DOHH2 (cell line): ENCODE measurements at regions not wholly inside any gene's neighbourhood (a gene's known extent, or its start where the extent isn't known, plus 50 kb on each side); places are given as distances from the start of the nearest gene placed in this dataset.

Experiments
- H3F3A ChIP-seq: fragments of 200-600 bp; sonication (generic), shearing (Covaris generic); 2 replicates; pipeline ENCODE4 v1.6.0; 2016; ENCODE audit warnings: antibody characterized with exemption, mild to moderate bottlenecking; ENCODE audit not compliant: control insufficient read depth, insufficient read depth
- H3K27ac ChIP-seq: fragments of 200-600 bp; sonication (generic); 2 replicates; pipeline ENCODE4 v1.5.1; 2014; ENCODE audit warnings: low read depth, mild to moderate bottlenecking, low read length, moderate library complexity
- H3K27me3 ChIP-seq: fragments of 200-600 bp; sonication (generic); 2 replicates; pipeline ENCODE4 v1.6.1; 2014; ENCODE audit warnings: mild to moderate bottlenecking, low read length, mixed read lengths; ENCODE audit not compliant: control insufficient read depth
- H3K36me3 ChIP-seq: fragments of 200-600 bp; sonication (generic); 2 replicates; pipeline ENCODE4 v1.6.1; 2014; ENCODE audit warnings: mild to moderate bottlenecking, low read length, moderate library complexity, mixed read lengths; ENCODE audit not compliant: control insufficient read depth
- H3K4me1 ChIP-seq: fragments of 200-600 bp; sonication (generic); 2 replicates; pipeline ENCODE4 v1.6.1; 2014; ENCODE audit warnings: mild to moderate bottlenecking, low read length, mixed read lengths; ENCODE audit not compliant: control insufficient read depth
- H3K4me2 ChIP-seq: fragments of 200-600 bp; sonication (generic); 2 replicates; pipeline ENCODE4 v1.6.0; 2014; ENCODE audit warnings: mild to moderate bottlenecking, low read length, moderate library complexity
- H3K4me3 ChIP-seq: fragments of 200-600 bp; sonication (generic); 2 replicates; pipeline ENCODE4 v1.5.1; 2014; ENCODE audit warnings: mild to moderate bottlenecking, low read length, mixed read lengths
- H3K79me2 ChIP-seq: fragments of 200-600 bp; sonication (generic); 2 replicates; pipeline ENCODE4 v1.6.1; 2014; ENCODE audit warnings: mild to moderate bottlenecking, low read length, mixed read lengths; ENCODE audit not compliant: control insufficient read depth
- H3K9me2 ChIP-seq: fragments of 200-600 bp; sonication (generic); replicated peaks from 2 replicates; pipeline ENCODE4 v1.6.1; 2014; ENCODE audit warnings: mild to moderate bottlenecking, low read length, mixed read lengths; ENCODE audit not compliant: control insufficient read depth
- H3K9me3 ChIP-seq: fragments of 200-600 bp; sonication (generic); 2 replicates; pipeline ENCODE4 v1.6.1; 2014; ENCODE audit warnings: antibody characterized with exemption, low read length, mixed read lengths; ENCODE audit not compliant: control insufficient read depth, insufficient read depth
- H4K20me1 ChIP-seq: fragments of 200-600 bp; sonication (generic); 2 replicates; pipeline ENCODE4 v1.6.0; 2014; ENCODE audit warnings: low read depth, mild to moderate bottlenecking, antibody characterized with exemption, low read length, moderate library complexity; ENCODE audit not compliant: control insufficient read depth, insufficient read depth
- EZH2phosphoT487 ChIP-seq: fragments of 200-600 bp; sonication (generic); IDR thresholded peaks from 2 replicates; pipeline ENCODE4 v1.6.1; 2017; ENCODE audit warnings: borderline replicate concordance, mild to moderate bottlenecking, antibody characterized with exemption, low read length, moderate library complexity, mixed read lengths
- TF ChIP-seq, protein P1 (sequence below): fragments of 200-600 bp; sonication (generic); IDR thresholded peaks from one replicate; pipeline ENCODE4 v1.5.1; 2014; ENCODE audit warnings: antibody characterized with exemption, mild to moderate bottlenecking, low read depth, low read length; ENCODE audit not compliant: poor library complexity, severe bottlenecking

DNA sequence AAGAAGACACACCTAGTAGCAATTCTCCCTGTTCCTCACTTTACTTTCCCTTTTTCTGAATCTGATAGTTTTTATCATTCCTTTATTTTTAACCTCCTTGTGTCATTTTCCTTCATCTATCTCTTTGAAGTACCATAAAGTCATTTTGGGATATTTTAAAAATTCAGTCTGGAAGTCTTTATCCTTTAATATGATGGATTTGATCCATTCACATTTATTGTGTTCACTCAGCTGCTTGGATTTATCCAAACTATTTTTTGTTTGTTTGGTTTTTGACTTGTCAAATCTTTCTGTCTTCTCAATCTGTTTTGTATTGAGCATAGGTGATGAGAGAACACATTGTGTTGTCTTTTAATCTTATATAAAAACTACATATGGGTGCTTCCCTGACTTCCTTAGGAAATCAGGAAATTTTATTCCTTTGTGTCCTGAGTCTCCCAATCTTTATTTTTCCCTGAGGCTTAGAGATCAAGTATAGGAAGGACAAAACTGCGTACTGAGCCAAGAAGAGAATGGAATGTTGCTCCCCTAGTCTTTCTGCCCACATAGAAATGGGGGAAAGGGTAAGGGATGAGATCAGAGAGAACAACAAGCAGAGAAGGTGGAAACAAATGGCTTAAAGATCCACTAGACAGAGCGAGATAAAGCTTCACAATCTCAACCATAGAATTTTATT lies 132.7 kb upstream of the HABP2 start:
- Histone ChIP-seq H3K27me3 (no peaks in the 10 kb centered on the region), H3K9me3 (no peaks in the 10 kb centered on the region; the same call in 1 of the 2 replicates), H3K27ac (no peak overlapping the region), H4K20me1 (no peaks in the 10 kb centered on the region), H3F3A (no peaks in the 10 kb centered on the region), H3K79me2 (no peaks in the 10 kb centered on the region), H3K9me2 (no peaks in the 10 kb centered on the region), H3K4me3 (no peak overlapping the region), H3K4me2 (no peak overlapping the region), H3K36me3 (no peaks in the 10 kb centered on the region), H3K4me1 (no peaks in the 10 kb centered on the region)
- no peak for TF ChIP-seq EZH2phosphoT487
- TF ChIP-seq, protein P1, sequence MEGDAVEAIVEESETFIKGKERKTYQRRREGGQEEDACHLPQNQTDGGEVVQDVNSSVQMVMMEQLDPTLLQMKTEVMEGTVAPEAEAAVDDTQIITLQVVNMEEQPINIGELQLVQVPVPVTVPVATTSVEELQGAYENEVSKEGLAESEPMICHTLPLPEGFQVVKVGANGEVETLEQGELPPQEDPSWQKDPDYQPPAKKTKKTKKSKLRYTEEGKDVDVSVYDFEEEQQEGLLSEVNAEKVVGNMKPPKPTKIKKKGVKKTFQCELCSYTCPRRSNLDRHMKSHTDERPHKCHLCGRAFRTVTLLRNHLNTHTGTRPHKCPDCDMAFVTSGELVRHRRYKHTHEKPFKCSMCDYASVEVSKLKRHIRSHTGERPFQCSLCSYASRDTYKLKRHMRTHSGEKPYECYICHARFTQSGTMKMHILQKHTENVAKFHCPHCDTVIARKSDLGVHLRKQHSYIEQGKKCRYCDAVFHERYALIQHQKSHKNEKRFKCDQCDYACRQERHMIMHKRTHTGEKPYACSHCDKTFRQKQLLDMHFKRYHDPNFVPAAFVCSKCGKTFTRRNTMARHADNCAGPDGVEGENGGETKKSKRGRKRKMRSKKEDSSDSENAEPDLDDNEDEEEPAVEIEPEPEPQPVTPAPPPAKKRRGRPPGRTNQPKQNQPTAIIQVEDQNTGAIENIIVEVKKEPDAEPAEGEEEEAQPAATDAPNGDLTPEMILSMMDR: no peak

DNA sequence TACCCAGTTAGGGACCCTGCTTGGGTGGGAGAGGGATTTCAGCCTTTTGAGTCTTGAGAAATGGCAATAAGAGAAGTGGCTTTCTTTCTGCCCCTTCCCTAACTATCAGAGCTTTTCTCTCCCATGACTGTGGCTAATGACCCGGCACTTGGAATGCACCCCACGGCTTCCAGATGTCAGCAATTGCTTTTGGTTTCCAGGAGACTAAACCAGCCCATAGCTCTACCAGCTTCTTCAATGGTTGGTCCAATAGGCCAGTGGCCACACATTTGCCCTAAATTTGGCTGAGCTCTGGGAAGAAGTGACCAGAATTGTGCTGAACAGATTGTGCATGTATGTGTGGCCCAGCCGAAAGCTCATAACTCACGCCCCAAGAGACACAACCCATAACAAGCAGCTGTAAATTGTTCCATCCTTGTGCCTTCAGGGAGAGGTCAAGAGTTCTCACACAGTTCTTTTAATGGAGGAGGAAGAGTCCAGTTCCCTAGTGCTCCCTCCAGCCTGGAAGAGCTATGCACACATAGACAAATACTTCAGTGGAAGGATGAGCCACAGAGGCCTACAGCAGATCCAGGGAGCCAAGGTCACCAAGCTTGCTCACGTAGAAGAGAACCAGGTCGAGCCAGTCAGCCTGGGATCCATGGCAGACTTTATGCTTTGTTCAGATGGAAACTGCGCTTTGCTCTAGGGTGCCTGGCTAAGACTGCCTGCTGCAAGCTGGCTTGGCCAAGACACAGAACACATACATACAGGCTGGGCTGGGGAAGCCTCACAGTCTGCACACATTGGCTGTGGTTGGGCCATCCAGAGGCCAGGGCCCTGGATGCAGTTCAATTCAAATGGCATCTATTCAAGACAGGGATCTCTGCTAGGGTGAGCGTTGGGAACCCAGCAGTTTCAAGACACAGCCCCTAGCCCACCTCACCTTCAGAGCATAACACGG lies 131.8 kb upstream of the HABP2 start:
- no peak for TF ChIP-seq EZH2phosphoT487
- TF ChIP-seq, protein P1: no peak
- Histone ChIP-seq H3K4me2 (no peak overlapping the region), H3K4me3 (no peak overlapping the region), H4K20me1 (no peaks in the 10 kb centered on the region), H3K36me3 (no peaks in the 10 kb centered on the region), H3K79me2 (no peaks in the 10 kb centered on the region), H3K27ac (no peak overlapping the region), H3K9me3 (no peaks in the 10 kb centered on the region; the same call in 1 of the 2 replicates), H3K9me2 (no peaks in the 10 kb centered on the region), H3F3A (no peaks in the 10 kb centered on the region), H3K4me1 (no peaks in the 10 kb centered on the region), H3K27me3 (no peaks in the 10 kb centered on the region)

DNA sequence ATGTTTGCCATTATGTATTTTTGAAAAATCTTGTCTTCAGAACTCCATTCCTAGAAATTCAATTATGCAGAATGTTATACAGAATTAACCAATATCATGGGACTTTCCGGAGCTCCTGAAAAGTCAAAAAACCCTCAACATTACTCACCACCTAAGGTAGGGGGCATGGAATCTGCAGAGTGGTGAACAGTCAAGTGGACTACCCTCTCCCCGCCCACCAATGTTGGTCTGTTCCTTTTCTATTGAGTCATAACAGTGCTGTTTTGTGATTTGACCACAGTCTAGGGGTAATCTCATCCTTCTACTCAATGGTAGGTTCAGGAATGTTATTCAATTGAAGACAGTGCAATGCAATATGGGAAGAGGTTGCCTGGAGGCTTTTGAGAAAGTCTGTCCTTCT lies 130.5 kb upstream of the HABP2 start:
- Histone ChIP-seq H3K4me1 (no peaks in the 10 kb centered on the region), H3F3A (no peaks in the 10 kb centered on the region), H3K79me2 (no peaks in the 10 kb centered on the region), H3K4me2 (no peak overlapping the region), H3K36me3 (no peaks in the 10 kb centered on the region), H3K4me3 (no peak overlapping the region), H3K27ac (no peak overlapping the region), H4K20me1 (no peaks in the 10 kb centered on the region), H3K27me3 (no peaks in the 10 kb centered on the region), H3K9me2 (no peaks in the 10 kb centered on the region), H3K9me3 (no peaks in the 10 kb centered on the region; the same call in 1 of the 2 replicates)
- TF ChIP-seq, protein P1: no peak
